GM23338 (cell line): ENCODE measurements at regions not wholly inside any gene's neighbourhood (a gene's known extent, or its start where the extent isn't known, plus 50 kb on each side); places are given as distances from the start of the nearest gene placed in this dataset.

Experiments
- ATAC-seq: fragments of 200-7000 bp; cut with Tn5 transposase; 3 replicates; pipeline ENCODE4 v1.9.1; 2020
- DNase-seq: peaks from one replicate; pipeline ENCODE4 v3.0.0-alpha.2; 2015; ENCODE audit warnings: low spot score
- H2AFZ ChIP-seq: fragments of 200-600 bp; sonication (generic); 2 replicates; pipeline ENCODE4 v1.8.0; 2016; ENCODE audit warnings: antibody characterized with exemption, mild to moderate bottlenecking, moderate library complexity
- H3F3A ChIP-seq: fragments of 200-600 bp; sonication (generic); replicated peaks from 2 replicates; pipeline ENCODE4 v1.8.0; 2017; ENCODE audit warnings: antibody characterized with exemption, mixed run types, low read depth
- H3K27ac ChIP-seq: fragments of 200-600 bp; sonication (generic); 2 replicates; pipeline ENCODE4 v1.6.1; 2016; ENCODE audit warnings: low read depth
- H3K27me3 ChIP-seq: fragments of 200-600 bp; sonication (generic); 2 replicates; pipeline ENCODE4 v1.8.0; 2016; ENCODE audit warnings: mild to moderate bottlenecking, mixed run types, moderate library complexity; ENCODE audit not compliant: insufficient read depth
- H3K36me3 ChIP-seq: fragments of 200-600 bp; sonication (generic); 2 replicates; pipeline ENCODE4 v1.8.0; 2016; ENCODE audit warnings: mild to moderate bottlenecking; ENCODE audit not compliant: insufficient read depth
- H3K4me1 ChIP-seq: fragments of 200-600 bp; sonication (generic); 2 replicates; pipeline ENCODE4 v1.8.0; 2016; ENCODE audit warnings: mild to moderate bottlenecking, moderate library complexity; ENCODE audit not compliant: insufficient read depth
- H3K4me2 ChIP-seq: fragments of 200-600 bp; sonication (generic); 2 replicates; pipeline ENCODE4 v1.7.1; 2017; ENCODE audit warnings: mixed run types
- H3K4me3 ChIP-seq: fragments of 200-600 bp; sonication (generic); 2 replicates; pipeline ENCODE4 v1.6.1; 2016; ENCODE audit warnings: mixed run types
- H3K79me2 ChIP-seq: fragments of 200-600 bp; sonication (generic); replicated peaks from 2 replicates; pipeline ENCODE4 v1.8.0; 2017; ENCODE audit warnings: mild to moderate bottlenecking; ENCODE audit not compliant: insufficient read depth
- H3K9me2 ChIP-seq: fragments of 200-600 bp; sonication (generic); 2 replicates; pipeline ENCODE4 v1.8.0; 2017; ENCODE audit not compliant: insufficient read depth
- H4K20me1 ChIP-seq: fragments of 200-600 bp; sonication (generic); replicated peaks from 2 replicates; pipeline ENCODE4 v1.8.0; 2017; ENCODE audit warnings: mild to moderate bottlenecking; ENCODE audit not compliant: insufficient read depth
- H3K27ac Mint-ChIP-seq: 2 replicates; pipeline ENCODE4 v1.8.0; 2020; ENCODE audit warnings: inconsistent platforms, mild to moderate bottlenecking, moderate library complexity, mixed read lengths
- H3K27me3 Mint-ChIP-seq: 3 replicates; pipeline ENCODE4 v1.8.0; 2022; ENCODE audit warnings: low read depth, mild to moderate bottlenecking, moderate library complexity, mixed read lengths, inconsistent platforms; ENCODE audit not compliant: insufficient read depth, poor library complexity
- H3K36me3 Mint-ChIP-seq: 3 replicates; pipeline ENCODE4 v1.8.0; 2021; ENCODE audit warnings: low read depth, mild to moderate bottlenecking, inconsistent platforms, moderate library complexity, mixed read lengths
- H3K4me1 Mint-ChIP-seq: 3 replicates; pipeline ENCODE4 v1.8.0; 2020; ENCODE audit warnings: mild to moderate bottlenecking, inconsistent platforms, mixed read lengths
- H3K4me3 Mint-ChIP-seq: 3 replicates; pipeline ENCODE4 v1.8.0; 2021; ENCODE audit warnings: moderate library complexity, mild to moderate bottlenecking, inconsistent platforms, mixed read lengths
- H3K9me3 Mint-ChIP-seq: 3 replicates; pipeline ENCODE4 v1.8.0; 2020; ENCODE audit warnings: moderate library complexity, mild to moderate bottlenecking, inconsistent platforms, mixed read lengths
- CREB1 ChIP-seq: fragments of 250-450 bp; sonication (Bioruptor Pico); IDR thresholded peaks from 2 replicates; pipeline ENCODE4 v1.5.0; 2020; ENCODE audit warnings: low read depth, mild to moderate bottlenecking, moderate library complexity
- CTCF ChIP-seq, 2 experiments: fragments of 200-600 bp in 1 of 2; sonication (generic) in 1 of 2; conservative IDR thresholded peaks; 2 replicates each; pipeline versions ENCODE4 v1.5.1 to v1.6.1; 2016 to 2017; ENCODE audit warnings: antibody characterized with exemption in 2 of 2, low read depth in 2 of 2, mild to moderate bottlenecking in 2 of 2, moderate library complexity in 1 of 2
- EZH2phosphoT487 ChIP-seq: fragments of 200-600 bp; sonication (generic); IDR thresholded peaks from one replicate; pipeline ENCODE4 v1.8.1; 2018; ENCODE audit warnings: antibody characterized with exemption; ENCODE audit not compliant: unreplicated experiment
- JUNB ChIP-seq: IDR thresholded peaks from one replicate; pipeline ENCODE4 v1.6.1; 2016; ENCODE audit warnings: antibody characterized with exemption; ENCODE audit not compliant: unreplicated experiment
- NANOG ChIP-seq: IDR thresholded peaks from 2 replicates; pipeline ENCODE4 v1.6.1; 2016; ENCODE audit warnings: antibody characterized with exemption, borderline replicate concordance
- REST ChIP-seq: IDR thresholded peaks from one replicate; pipeline ENCODE4 v1.6.1; 2018; ENCODE audit warnings: antibody characterized with exemption; ENCODE audit not compliant: unreplicated experiment
- ZNF331 ChIP-seq: fragments of 250-450 bp; sonication (Bioruptor Pico); IDR thresholded peaks from 2 replicates; pipeline ENCODE4 v1.5.0; 2020; ENCODE audit warnings: low read depth, mild to moderate bottlenecking, moderate library complexity

GRCh38 chr6:164523087-164523654, 786.2 kb downstream of the C6orf118 start:
- Mint-ChIP-seq H3K36me3 (peaks cover 41% of the 10 kb centered on the region), H3K4me3 (no peak overlapping the region), H3K27ac (no peak overlapping the region), H3K9me3 (peaks cover 59% of the 10 kb centered on the region), H3K4me1 (no peaks in the 10 kb centered on the region), H3K27me3 (no peaks in the 10 kb centered on the region)
- Histone ChIP-seq H2AFZ (no peak overlapping the region), H3K27me3 (no peaks in the 10 kb centered on the region), H3K4me2 (no peak overlapping the region), H3F3A (no peaks in the 10 kb centered on the region), H3K4me3 (no peak overlapping the region), H3K79me2 (no peaks in the 10 kb centered on the region), H3K9me2 (peaks cover 21% of the 10 kb centered on the region; the same call in 1 of the 2 replicates), H3K36me3 (no peaks in the 10 kb centered on the region; the same call in 1 of the 2 replicates), H4K20me1 (no peaks in the 10 kb centered on the region), H3K4me1 (no peaks in the 10 kb centered on the region), H3K27ac (no peak overlapping the region)
- TF ChIP-seq JUNB, result no peak
- TF ChIP-seq CTCF (conservative IDR thresholded peaks at IDR 0.05; ENCODE audit: low read depth in 2 of 2), result no peak
- TF ChIP-seq ZNF331 (CRISPR knock-in tag), result no peak
- TF ChIP-seq CREB1 (CRISPR knock-in tag), result no peak
- DNase-seq, result no peak
- no peak for ATAC-seq

- H3K4me3 ChIP-seq, result no peak overlapping the region
- no peak overlapping the region for H2AFZ ChIP-seq
- H3K9me3 Mint-ChIP-seq, result peaks cover 42% of the 10 kb centered on the region
- H3K27ac ChIP-seq, result no peak overlapping the region
- no peaks in the 10 kb centered on the region; the same call in 1 of the 2 replicates for H3K36me3 ChIP-seq
- H4K20me1 ChIP-seq, result no peaks in the 10 kb centered on the region
- DNase-seq, result no peak
- H3K4me1 ChIP-seq, result no peaks in the 10 kb centered on the region
- TF ChIP-seq NANOG (no peak), REST (no peak), EZH2phosphoT487 (no peak)
- no peak overlapping the region for H3K27ac Mint-ChIP-seq
- H3K4me3 Mint-ChIP-seq, result no peak overlapping the region
- H3K79me2 ChIP-seq, result no peaks in the 10 kb centered on the region
- H3K27me3 Mint-ChIP-seq, result no peaks in the 10 kb centered on the region
- peaks cover 32% of the 10 kb centered on the region; the same call in 1 of the 2 replicates for H3K9me2 ChIP-seq
- ATAC-seq, result no peak
- no peak overlapping the region for H3K4me2 ChIP-seq
- H3K36me3 Mint-ChIP-seq, result peaks cover 32% of the 10 kb centered on the region
- no peaks in the 10 kb centered on the region for H3K4me1 Mint-ChIP-seq
- H3F3A ChIP-seq, result no peaks in the 10 kb centered on the region
- no peaks in the 10 kb centered on the region for H3K27me3 ChIP-seq
These were observed 788.5 kb downstream of the C6orf118 start for GRCh38 chr6:164520916-164521315.
